GM21367 (cell line): ENCODE measurements at regions not wholly inside any gene's neighbourhood (a gene's known extent, or its start where the extent isn't known, plus 50 kb on each side); places are given as distances from the start of the nearest gene placed in this dataset.

Experiments used
- ATAC-seq: cut with Tn5 transposase; IDR thresholded peaks from one replicate; pipeline ENCODE4 v1.9.1; 2021; ENCODE audit not compliant: unreplicated experiment

DNA sequence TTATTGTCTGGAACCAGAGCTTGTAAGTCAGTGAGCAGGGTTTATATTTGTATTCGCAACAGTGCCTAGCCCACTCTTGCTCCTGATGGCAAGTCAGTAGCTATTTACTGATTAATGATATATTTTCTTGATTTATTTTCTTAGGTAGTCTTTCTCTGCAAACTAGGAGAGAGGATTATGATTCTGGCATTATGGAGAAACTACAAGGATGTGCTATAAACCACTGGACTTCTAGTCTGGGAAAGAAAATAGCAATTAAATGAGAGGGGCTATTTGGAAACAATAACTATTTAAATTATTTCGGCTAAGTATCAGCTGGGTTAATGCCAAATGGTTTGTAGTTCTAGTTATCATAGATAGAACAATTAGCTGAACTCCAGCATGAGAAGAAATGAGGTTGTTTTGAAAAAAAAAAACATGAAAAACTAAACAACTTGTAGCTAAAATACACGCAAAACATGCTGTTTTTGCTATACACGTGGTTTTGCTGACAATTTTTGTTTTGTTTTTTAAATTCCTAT is 304.9 kb upstream of the TCF21 start:
- ATAC-seq = no peak

DNA sequence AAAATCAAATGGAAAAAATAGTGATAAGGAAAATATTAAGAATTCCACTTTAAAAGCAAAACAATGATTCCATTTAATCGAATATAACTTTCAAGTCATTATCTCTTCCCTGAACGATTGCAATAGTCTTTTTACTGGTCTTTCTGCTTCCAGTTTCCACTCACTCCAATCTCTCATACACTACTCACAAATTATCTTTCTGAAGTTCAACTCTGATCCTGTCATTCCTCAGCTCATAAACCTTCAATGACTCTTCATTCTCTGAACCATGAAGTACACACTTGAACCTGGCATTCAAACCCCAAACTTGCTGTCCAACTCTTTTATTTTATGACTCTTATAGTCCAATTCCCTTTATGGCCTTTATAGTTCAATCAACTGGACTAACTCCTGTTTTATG is 304.1 kb upstream of the TCF21 start:
- ATAC-seq = no peak

DNA sequence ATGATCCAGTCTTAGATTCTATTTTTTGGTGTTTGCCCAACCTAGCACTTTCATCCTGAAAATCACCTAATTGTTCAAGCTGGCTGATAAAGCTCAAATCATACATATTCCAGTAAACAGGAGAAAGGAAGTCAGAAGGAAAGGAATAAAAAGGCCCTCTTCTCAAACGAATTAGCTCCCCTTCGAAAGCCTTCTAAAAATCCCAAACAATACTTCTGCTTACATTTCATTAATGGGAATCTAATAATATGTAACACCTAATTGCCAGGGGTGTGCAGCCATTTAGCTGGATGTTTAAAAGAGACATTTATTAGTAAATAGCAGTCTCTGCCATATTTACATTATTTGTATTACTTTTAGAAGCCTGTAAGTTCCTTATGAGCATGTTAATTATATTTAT is 302.9 kb upstream of the TCF21 start:
- no peak for ATAC-seq

DNA sequence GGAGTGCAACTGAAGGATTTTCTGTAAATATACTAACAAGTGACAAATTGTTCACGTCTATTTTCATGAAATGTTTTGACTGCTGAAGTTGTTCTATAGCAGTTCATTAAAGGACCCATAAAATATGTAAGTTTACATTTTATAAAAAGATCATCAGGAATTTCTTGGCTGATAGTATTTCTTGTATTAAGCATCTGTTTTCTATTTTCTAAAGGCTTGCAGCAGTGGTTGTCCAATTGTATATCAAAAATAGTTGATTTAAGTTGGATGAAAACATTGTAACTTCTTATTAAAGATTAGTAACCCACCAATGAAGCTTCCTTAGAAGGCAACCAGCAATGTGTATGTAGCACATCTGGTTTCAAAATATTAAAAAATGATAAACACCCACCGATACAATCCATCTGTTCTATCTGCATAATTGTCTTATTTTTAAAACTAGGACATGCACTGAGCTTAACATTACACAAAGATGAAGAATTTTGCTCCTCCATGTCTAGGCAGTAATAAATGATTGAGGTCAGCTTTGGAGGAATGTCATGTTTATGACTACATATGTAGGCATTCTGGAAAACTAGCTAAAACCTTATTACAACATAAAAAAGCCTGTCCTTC is 301.3 kb upstream of the TCF21 start:
- ATAC-seq = no peak

DNA sequence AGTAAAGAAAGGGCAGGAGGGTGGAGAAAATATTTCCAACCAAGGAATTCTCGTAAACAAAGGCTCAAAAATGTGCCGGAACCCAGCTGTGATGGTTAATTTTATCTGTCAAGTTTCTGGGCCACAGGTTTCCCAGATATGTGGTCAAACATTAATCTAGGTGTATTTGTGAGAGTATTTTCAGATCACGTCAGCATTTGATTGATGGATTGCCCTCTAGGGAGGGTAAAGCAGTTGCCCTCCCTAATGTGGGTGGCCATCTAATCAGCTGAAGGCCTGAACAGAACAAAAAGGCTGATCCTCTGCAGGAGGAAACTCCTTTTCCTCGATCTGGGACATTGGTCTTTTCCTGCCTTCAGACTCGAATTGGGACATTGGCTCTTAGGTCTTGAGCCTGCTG is 298.7 kb upstream of the TCF21 start:
- ATAC-seq = no peak

DNA sequence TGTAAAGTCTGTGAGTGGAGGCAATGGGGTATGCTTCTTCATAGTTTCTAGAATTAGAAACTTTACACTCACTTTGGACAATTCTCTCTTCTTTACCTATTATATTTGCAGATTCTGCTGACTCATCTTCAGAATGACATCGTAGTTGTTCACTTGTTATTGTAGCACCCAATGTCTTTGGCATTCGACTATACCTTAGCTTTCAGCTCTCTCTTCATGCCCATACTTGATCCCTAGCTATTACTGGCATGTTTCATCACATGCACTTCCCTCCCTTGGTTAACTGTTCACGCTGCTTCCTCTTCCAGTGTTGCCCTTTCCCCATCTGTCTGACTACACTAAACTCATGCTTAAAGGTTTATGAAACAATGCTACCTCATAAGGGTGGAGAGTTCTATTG is 298.1 kb upstream of the TCF21 start:
- no peak for ATAC-seq

DNA sequence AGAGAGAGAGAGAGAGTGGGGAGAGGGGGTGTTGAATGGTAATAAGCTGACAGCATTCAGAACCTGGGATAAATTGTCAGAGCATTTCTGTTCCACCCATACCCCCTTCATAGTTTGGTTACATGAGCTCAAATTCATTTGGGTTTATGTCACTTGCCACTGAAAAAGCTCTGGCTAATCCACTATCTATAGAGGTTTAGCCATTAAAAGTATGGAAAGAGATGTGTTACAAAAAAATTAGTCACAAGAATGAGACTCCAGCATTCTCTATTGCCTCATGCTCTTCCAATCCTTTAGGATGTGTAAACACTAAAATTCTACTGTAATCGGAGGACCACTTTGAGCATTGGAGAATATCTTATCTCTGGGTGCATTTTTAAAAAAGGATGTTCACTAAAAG is 297.6 kb upstream of the TCF21 start:
- ATAC-seq = no peak

DNA sequence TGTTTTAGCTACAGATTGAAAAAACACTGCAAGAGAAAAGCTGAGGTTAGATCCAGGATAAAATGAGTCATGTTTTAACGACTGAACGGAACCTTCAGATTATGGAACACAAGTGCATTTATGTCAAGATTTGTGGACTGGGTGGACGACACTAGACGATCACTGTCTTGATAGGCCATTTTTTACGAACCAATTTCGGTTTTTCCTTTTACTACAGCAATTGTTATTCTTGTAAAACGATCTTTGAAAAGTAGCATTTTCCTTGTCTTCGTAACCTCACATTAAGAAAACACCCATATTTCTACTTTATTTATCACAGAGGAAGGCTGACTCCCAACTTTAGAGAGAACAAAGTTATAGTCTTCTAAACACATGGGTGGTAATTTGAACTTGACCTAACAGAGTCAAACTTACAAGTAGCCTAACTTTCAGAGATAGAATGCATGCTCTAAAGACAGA is 294.2 kb upstream of the TCF21 start:
- ATAC-seq = no peak

DNA sequence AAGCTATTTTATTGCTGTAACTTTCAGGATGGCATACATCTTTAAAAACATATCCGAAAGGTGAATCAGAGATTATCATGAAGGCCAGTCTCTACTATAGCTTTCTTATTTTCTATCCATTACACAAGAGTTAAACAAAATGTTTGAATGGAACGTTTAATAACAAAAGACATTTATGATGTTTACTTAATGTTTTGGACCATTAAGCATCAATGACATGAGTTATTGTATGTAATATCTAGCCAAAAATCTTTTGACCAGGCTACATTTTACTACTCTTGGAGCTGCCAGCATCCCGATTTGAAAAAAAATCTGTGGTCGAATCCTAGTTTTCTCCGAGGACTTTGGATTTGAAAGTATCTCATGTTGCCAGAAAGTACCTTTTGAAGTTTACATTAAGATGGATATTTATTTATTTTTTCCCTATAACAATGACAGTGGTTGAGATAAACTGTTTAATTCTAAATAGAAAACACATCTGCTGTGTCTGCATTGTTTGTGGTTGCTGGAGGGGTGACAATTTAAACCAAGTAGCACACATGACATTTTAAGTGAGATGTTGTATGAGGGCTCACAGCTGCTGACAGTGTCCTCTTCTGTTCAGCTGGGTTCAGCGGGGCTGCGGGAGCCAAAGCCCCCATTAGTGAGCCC is 293.7 kb upstream of the TCF21 start:
- no peak for ATAC-seq

DNA sequence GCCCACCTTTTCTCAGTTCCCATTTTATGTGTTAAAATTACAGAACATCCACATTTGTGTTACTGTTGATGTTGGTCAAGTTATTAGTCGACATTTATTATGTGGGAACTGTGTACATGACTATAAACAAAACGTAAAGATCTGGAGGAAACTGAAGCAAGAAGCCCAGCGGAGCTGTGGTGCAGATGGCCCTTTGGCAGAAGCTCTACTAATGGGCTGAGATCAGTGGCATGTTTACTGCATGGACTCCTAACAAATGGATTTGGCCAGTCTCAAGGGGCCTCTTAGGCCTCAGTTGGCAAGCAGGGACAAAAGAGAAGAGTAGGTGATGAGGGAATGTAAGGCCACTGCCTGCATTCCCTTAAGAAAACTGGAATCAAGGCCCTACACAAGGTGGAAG is 282.1 kb upstream of the TCF21 start:
- no peak for ATAC-seq

DNA sequence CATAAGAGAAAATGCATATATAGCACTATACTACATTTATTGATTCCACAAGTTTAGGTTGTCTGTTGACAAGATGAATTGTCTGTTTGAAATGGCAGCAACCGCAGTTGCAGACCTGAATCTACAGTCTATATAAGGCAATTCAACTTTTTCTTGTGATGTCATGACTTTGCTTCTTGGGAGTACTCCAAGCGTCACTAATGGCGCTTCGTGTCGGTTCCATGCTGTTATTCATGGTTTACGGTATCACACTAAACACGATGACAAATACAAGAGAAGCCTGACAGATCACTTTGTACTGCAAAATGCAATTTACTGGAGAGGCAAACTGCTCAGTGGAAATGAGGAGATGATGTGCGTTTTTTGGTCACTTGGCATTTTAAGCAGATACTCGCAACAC is 280.3 kb upstream of the TCF21 start:
- no peak for ATAC-seq

DNA sequence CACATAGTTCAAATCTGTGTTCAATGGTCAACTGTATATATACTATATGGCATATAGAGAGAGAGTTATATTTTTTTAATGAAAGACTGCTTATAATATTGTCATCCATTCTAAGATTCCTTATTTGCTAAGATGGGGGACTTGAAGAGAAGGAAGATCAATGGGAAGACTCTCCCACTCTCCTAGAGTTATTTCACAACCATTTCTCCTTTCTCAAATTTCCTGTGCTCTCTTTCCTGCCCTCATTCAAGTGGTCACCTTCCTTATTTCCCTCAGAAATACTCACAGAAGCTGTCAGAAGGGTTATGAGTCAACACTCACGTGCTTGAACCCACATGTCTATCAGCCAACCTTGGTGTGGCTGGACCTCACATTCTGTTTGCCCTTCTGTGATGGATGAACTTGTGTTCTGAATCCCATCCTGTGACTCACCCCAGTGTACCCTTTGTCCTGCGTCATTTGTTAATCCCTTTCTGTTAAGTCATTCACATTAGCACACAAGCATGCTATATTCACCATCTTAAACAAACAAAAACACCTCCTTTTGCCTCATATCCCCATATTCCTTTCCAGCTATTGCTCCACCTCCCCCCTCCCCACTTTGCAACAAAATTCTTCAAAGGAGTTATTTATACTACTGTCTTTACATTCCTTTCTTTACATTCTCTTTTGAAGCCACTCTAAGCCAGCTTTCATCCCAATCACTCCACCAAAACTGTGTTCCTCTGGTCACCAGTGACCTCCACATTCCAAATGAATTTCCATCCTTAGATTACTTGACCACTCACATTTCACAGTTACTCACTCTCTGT is 279.3 kb upstream of the TCF21 start:
- ATAC-seq = no peak

DNA sequence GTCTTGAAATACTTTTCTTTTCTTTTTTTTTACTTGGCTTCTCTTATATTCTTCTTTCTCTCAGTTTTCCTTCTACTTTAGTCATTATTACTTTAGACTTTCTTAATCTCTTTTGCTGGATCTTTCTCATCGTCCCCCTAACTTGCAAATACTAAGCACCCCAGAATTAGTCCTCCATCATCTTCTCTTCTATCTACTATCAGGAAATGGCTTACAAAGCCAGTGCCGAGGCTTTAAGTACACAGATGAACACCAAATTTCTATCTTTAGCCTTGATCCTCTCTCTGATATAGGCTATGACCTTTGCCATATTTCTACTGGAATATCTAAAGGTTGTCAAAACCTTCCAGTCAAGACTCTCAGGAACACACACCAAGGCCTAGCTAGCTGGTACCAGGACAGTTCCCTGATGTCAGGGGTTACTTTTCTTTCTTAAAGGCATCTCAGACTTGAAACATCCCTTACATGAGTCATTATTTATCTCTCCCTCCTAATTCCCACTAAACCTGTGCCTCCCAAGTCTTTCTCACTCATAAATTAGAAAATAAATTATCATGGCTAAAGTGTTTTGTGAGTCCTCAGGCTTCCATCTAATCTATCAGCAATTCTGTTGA is 278.6 kb upstream of the TCF21 start:
- ATAC-seq = no peak

DNA sequence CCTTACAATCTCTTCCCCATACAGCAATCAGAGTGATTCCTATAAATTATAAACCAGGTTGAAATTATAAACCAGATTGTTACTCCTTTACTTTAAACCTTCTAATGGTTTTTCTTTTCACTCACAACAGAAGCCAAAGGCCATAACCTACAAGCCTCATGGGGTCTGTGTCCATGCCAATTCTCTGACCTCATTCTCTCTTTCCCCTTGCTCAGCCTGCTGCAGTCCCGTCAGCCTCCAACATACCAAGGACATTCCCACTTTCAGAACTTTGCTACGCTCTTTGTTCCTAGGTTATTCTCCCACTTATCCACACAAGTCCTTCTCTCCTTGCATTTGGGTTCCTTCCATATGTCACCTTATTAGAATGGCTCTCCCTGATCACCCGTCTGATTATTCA is 277.9 kb upstream of the TCF21 start:
- ATAC-seq = no peak

DNA sequence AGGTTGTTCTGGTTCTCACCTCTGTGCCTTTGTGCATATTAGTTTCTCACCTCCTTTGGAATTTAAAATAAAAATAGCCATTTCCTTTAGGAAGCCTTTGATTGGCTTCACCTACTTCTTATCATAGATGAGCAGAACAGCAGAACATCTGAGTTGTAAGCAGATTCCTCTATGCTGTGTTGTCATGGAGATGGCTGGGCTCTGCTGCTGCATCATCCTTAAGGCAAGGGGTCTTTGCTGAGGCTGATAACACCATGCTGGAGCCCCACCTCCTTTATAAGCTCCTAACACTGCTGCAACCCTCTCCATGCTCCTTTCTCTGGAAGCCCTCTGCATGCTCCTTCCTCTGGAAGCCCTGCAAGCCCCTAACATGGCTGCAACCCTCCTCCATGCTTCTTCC is 276.5 kb upstream of the TCF21 start:
- no peak for ATAC-seq

DNA sequence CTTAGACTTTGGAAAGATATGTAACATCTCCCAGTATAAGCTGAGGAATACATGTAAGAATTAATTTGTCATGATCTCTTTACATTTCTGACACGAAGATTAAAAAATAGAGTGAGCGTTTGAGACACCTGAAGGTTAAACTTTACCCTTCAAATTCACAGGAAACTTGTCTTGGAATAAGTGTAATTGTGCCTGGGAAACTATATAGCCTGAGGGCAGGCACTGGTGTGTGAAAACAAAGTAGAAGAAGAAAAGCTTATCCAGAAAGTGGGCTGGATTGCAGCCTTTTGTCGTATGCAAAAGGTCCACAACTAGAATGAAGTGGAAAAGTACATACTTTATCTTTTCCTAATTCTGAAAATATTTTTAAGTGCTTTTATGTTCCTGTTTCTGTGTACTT is 275.7 kb upstream of the TCF21 start:
- no peak for ATAC-seq

DNA sequence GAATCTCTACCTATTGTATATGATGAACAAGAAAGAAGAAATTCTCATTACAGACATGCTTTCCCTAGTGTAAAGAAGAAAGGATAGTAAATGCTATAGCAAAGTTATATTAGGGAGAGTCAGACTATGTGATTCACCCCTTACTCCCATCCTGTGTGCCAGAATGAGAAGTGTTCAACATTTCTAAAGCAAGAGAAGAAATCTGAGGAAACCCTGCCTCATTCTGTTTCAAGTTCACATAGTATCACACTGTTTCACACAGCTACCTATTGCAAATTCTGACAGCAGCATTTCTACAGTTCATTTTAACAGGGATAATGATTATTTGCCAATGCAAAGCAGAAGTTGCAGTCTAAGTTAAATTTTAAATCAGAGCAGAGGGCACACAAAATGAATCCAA is 267.2 kb upstream of the TCF21 start:
- no peak for ATAC-seq

DNA sequence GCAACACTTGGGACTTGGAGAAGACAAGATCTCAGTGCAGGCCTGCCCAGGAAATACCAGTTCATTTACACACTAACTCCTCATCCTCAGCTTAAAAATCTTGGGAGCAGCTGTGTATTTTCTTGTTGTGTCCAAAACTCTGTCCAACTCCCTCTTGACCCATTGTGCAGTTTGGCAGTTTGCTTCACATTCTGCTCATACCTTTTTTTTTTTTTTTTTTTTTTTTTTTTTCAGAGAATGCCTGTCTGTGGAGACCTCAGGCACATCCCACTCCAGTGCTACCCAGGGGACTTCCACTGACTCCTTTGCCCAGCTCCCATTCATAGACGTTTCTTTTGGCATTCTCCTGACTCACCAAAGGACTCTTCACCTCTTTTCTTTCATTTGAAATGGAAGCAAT is 265.8 kb upstream of the TCF21 start:
- ATAC-seq = no peak

DNA sequence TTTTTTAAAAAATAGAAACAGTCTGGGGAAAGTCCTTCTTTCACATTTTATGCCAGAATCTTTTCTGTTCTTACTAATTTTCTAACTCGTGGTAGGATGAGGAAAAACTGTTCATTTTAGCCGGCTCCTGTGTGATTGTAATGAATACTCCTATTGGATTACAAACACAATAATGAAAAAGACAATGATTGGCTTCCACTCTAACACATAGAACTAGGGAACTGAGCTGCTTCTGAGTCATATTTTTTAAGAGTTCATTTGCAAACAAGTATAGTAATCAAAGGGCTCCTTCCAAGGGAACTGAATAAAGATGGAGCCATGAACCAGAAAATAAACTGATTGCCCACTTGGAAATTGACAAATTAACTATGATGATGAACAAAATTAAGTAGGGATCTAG is 265.3 kb upstream of the TCF21 start:
- ATAC-seq = no peak

DNA sequence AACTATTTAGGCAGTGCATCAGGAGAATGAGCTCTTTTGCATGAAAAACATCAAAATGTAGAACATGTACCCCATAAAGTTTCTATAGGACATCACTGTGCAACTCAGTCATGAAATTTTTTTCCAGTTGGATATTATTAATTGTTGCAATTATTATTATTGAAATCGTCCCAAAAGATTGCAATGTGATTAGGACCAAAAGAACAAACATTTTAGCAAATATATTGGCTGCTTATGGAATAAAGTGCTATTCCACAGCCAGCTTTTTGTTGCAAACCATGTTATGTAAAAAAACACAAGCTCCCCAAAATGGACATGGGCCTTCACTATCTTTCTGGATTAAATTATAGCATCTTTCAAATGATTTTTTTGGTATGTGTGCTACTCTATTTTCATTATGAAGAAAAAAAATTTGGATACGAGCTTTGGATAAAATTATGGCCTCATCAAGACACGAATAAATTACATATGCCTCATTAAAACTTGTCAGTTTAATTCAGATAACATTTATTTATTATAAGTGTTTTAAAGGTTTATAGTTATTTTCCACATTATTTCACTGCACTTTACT is 262.7 kb upstream of the TCF21 start:
- no peak for ATAC-seq

DNA sequence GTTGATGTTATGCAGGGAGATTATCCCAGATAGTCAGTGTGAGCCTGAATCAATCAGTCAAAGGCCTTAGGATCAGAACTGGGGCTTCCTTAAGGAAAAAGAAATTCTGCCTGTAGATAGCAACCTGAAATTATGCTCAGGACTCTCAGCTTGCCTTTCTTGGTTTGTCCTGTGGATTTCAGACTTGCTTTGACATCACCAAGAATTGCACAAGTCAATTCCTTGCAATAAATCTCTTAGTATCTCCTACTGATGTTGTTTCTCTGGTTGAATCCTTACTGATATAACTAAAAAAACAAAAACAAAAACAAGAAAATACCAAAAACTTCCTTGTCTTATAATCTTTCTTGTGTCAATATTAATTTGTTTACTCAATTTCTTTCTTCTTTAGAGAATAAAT is 258.9 kb upstream of the TCF21 start:
- no peak for ATAC-seq
